ENCODE measurements at regions not wholly inside any gene's neighbourhood (a gene's known extent, or its start where the extent isn't known, plus 50 kb on each side); places are given as distances from the start of the nearest gene placed in this dataset.
"Not testable (repeated sequence)": the region's sequence is repeated elsewhere in the genome, so short reads cannot be mapped to it uniquely, and the experiment has no call there.

GRCh38 chr11:3444420-3444744, 65.4 kb upstream of the ZNF195 start:
- not testable (repeated sequence) for DNase-seq (ENCODE audit: low read depth)

DNA sequence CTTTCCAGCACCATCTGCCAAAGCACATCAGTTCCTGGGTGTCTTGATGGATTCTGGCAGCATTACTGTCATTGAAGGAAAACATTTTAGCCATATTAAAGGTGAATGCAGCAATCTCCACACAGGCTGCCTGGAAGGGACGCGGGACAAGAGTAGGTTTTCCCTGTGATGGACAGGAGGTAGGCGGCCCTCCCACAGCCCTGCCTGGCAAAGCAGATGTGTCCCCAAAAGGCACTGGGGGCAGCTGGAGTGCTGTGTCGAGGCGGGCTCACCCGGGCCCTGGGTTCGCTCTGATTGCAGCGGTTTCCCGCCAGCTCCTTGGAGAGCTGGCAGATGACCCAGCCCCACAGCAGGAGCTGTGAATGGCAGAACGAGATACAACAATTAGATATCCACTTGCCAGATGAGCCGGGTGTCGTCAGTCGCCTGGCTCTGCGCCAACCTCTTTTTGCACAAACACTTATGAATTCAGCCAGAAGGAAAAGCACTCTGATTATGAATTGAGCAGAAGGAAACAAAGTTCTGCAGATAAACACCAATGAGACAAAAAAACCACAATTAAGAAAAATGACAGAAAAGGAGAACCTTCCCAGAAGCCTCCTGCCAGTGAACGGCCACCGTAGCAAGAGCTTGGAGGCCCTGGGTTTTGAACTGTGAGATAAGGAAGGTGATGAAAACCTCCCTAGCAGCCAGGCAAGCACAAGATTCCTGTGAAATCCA, 64.9 kb upstream of the ZNF195 start:
- not testable (repeated sequence) for DNase-seq (ENCODE audit: low read depth)

- DNase-seq (ENCODE audit: low read depth): not testable (repeated sequence)
These were observed 58.5 kb upstream of the ZNF195 start for GRCh38 chr11:3437441-3437840.

- no peak for DNase-seq (ENCODE audit: low read depth)
These were observed 56.0 kb upstream of the ZNF195 start for GRCh38 chr11:3434976-3435375.

GRCh38 chr11:3429191-3429590, 50.2 kb upstream of the ZNF195 start:
- DNase-seq (ENCODE audit: low read depth): not testable (repeated sequence)

Data from amniotic epithelial cell (primary cell).